Sigmoid colon (tissue), 6 donors: ENCODE measurements at regions not wholly inside any gene's neighbourhood (a gene's known extent, or its start where the extent isn't known, plus 50 kb on each side); places are given as distances from the start of the nearest gene placed in this dataset.

ENCODE experiments used
- DNase-seq: peaks from one replicate; pipeline ENCODE4 v3.0.0-alpha.2; 2019
- H3K27ac ChIP-seq, 4 donors: fragments of 200-600 bp; sonication (generic); one replicate each; pipeline ENCODE4 v1.5.1; 2016 to 2019; ENCODE audit warnings: mild to moderate bottlenecking in 1 of 4
- H3K27me3 ChIP-seq, 3 donors: fragments of 200-600 bp; sonication (generic); one replicate each; pipeline ENCODE4 v1.5.1; 2019; ENCODE audit warnings: mild to moderate bottlenecking in 1 of 3
- H3K36me3 ChIP-seq, 4 donors: fragments of 200-600 bp; sonication (generic); one replicate each; pipeline ENCODE4 v1.5.1; 2016 to 2019
- H3K4me1 ChIP-seq, 4 donors: fragments of 200-600 bp; sonication (generic); one replicate each; pipeline ENCODE4 v1.5.1; 2017 to 2019
- H3K4me3 ChIP-seq, 4 donors: fragments of 200-600 bp; sonication (generic); one replicate each; pipeline ENCODE4 v1.5.1; 2017 to 2019; ENCODE audit warnings: mild to moderate bottlenecking in 2 of 4, moderate library complexity in 1 of 4
- H3K9me3 ChIP-seq, 4 donors: fragments of 200-600 bp in 3 of 4; sonication (generic) in 3 of 4; one replicate each; pipeline versions ENCODE4 v1.5.1 to v1.6.1; 2013 to 2019
- CTCF ChIP-seq, 4 experiments: fragments of 450-650 bp in 3 of 4; fragments of 200-600 bp in 1 of 4; IDR thresholded peaks; one replicate each; pipeline ENCODE4 v1.5.1; 2016 to 2019; ENCODE audit warnings: antibody characterized with exemption in 4 of 4, mild to moderate bottlenecking in 3 of 4, moderate library complexity in 2 of 4
- EP300 ChIP-seq, 4 donors: sonication (generic); formaldehyde crosslinking; IDR thresholded peaks; one replicate each; pipeline ENCODE4 v1.6.1; 2017; ENCODE audit warnings: antibody characterized with exemption in 4 of 4
- POLR2A ChIP-seq, 2 donors: fragments of 450-650 bp; IDR thresholded peaks; one replicate each; pipeline ENCODE4 v1.6.1; 2016; ENCODE audit warnings: antibody characterized with exemption in 2 of 2, mild to moderate bottlenecking in 2 of 2, moderate library complexity in 2 of 2
- POLR2AphosphoS5 ChIP-seq, 4 donors: sonication (generic); formaldehyde crosslinking; IDR thresholded peaks; one replicate each; pipeline ENCODE4 v1.6.1; 2017; ENCODE audit warnings: antibody characterized with exemption in 4 of 4
- WGBS, 2 donors: extraction: QIAGEN DNeasy Blood & Tissue Kit; methylation state at CpG; one replicate each; pipeline ENCODE4 v1.1.7; 2013; 5-methylcytosine and 5-hydroxymethylcytosine counted together
- intact Hi-C: fragments of 100-400 bp; cut with DNase I; formaldehyde crosslinking; loops from one replicate; pipeline ENCODE4 v1.15.1; 2023
- donor health status: healthy with polysubstance abuse.
- donor health status: healthy.

- Histone ChIP-seq H3K27ac (no peak overlapping the region), H3K4me3 (no peak overlapping the region), H3K9me3 (peaks cover 0 to 5% (median 2%) of the 10 kb centered on the region in 4 donors), H3K27me3 (no peaks in the 10 kb centered on the region), H3K36me3 (no peaks in the 10 kb centered on the region), H3K4me1 (no peaks in the 10 kb centered on the region)
- no peak for DNase-seq
- intact Hi-C loops: no loop called here
- TF ChIP-seq POLR2AphosphoS5 (IDR thresholded peaks at IDR 0.05) (no peak), CTCF (IDR thresholded peaks at IDR 0.05) (no peak), POLR2A (IDR thresholded peaks at IDR 0.05) (no peak), EP300 (IDR thresholded peaks at IDR 0.05) (no peak)
- 86 to 92% methylated on average over 3 of the region's 3 CpGs for WGBS, 2 donors
Observed at GRCh38 chr6:164290101-164290500, 875.6 kb downstream of the QKI start.

- no peak overlapping the region for H3K27ac ChIP-seq
- TF ChIP-seq POLR2AphosphoS5 (IDR thresholded peaks at IDR 0.05) (no peak), EP300 (IDR thresholded peaks at IDR 0.05) (no peak), POLR2A (IDR thresholded peaks at IDR 0.05) (no peak), CTCF (IDR thresholded peaks at IDR 0.05) (no peak)
- 70 to 71% methylated on average over 3 of the region's 3 CpGs for WGBS, 2 donors
- DNase-seq: no peak
- no peaks in the 10 kb centered on the region for H3K36me3 ChIP-seq
- intact Hi-C loops: no loop called here
- H3K27me3 ChIP-seq: no peaks in the 10 kb centered on the region
- no peak overlapping the region for H3K4me3 ChIP-seq
- no peaks in the 10 kb centered on the region for H3K4me1 ChIP-seq
- H3K9me3 ChIP-seq: peaks cover 0 to 3% (median 0%) of the 10 kb centered on the region in 4 donors
Observed at GRCh38 chr6:164286011-164286410, 871.5 kb downstream of the QKI start.

- Histone ChIP-seq H3K27me3 (no peaks in the 10 kb centered on the region), H3K4me3 (no peak overlapping the region), H3K36me3 (no peaks in the 10 kb centered on the region), H3K4me1 (no peaks in the 10 kb centered on the region), H3K9me3 (no peaks in the 10 kb centered on the region), H3K27ac (no peak overlapping the region)
- intact Hi-C loops: no loop called here
- no peak for DNase-seq
- TF ChIP-seq CTCF (IDR thresholded peaks at IDR 0.05): no peak
- WGBS, 2 donors: 77 to 81% methylated on average over 5 of the region's 5 CpGs
Observed at GRCh38 chr6:164283574-164283973, 869.1 kb downstream of the QKI start.

- H3K4me1 ChIP-seq: no peaks in the 10 kb centered on the region
- H3K27me3 ChIP-seq: no peaks in the 10 kb centered on the region
- H3K27ac ChIP-seq: no peak overlapping the region
- H3K9me3 ChIP-seq: peaks cover 0 to 3% (median 1%) of the 10 kb centered on the region in 4 donors
- no peak for DNase-seq
- intact Hi-C loops: no loop called here
- H3K4me3 ChIP-seq: no peak overlapping the region
- TF ChIP-seq CTCF (IDR thresholded peaks at IDR 0.05) (no peak), POLR2A (IDR thresholded peaks at IDR 0.05) (no peak), POLR2AphosphoS5 (IDR thresholded peaks at IDR 0.05) (no peak), EP300 (IDR thresholded peaks at IDR 0.05) (no peak)
- no peaks in the 10 kb centered on the region for H3K36me3 ChIP-seq
- WGBS, 2 donors: 34 to 63% methylated on average over 1 of the region's 1 CpG
Observed at GRCh38 chr6:164276211-164276610, 861.7 kb downstream of the QKI start.

GRCh38 chr6:164275773-164276172 is 861.3 kb downstream of the QKI start:
- H3K27me3 ChIP-seq: no peaks in the 10 kb centered on the region
- H3K27ac ChIP-seq: no peak overlapping the region
- TF ChIP-seq CTCF (IDR thresholded peaks at IDR 0.05) (no peak), EP300 (IDR thresholded peaks at IDR 0.05) (no peak), POLR2A (IDR thresholded peaks at IDR 0.05) (no peak), POLR2AphosphoS5 (IDR thresholded peaks at IDR 0.05) (no peak)
- 80 to 87% methylated on average over 1 of the region's 1 CpG for WGBS, 2 donors
- no peaks in the 10 kb centered on the region for H3K36me3 ChIP-seq
- H3K4me3 ChIP-seq: no peak overlapping the region
- intact Hi-C loops: no loop called here
- no peak for DNase-seq
- no peaks in the 10 kb centered on the region for H3K4me1 ChIP-seq
- H3K9me3 ChIP-seq: peaks cover 0 to 3% (median 1%) of the 10 kb centered on the region in 4 donors
